ENCODE measurements at regions not wholly inside any gene's neighbourhood (a gene's known extent, or its start where the extent isn't known, plus 50 kb on each side); places are given as distances from the start of the nearest gene placed in this dataset.

DNA sequence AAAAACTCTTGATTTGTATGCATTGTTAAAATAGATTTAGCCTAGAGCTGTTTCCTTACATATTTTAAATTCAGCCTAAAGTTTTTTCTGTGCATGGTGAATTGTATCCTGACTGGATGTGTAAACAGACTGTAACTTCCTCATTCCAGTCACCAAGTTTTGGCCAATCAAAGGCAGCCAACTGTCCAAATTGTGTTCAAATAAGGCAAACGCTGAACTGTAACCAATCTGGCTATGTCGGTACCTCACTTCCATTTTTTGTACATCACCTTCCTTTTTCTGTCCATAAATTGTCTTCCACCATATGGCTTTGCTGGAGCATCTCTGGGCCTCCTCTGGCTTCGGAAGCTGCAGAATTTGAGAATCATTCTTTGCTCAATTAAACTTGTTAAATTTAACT, 1921.9 kb upstream of the SEL1L start:
- DNase-seq (ENCODE audit: low spot score), result no peak

DNA sequence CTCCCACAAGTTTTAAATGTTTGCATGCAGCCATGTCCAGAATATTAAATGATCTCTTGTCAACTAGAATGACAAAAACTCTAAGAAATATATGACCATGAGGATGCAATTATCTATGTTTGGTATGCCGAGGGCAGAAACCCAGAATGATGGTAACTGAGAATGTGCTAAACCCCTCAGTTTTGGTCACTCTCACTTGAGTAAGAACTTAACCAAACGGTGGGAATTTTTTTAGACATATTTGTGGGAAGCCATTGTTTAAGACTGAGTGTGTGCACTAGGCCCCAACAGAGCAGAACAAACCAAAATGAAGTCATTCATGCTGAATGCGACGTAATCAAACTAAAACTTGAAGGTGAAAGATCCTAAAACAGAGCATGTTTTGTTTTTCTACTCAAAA, 1927.9 kb upstream of the SEL1L start:
- no peak for DNase-seq (ENCODE audit: low spot score)

DNA sequence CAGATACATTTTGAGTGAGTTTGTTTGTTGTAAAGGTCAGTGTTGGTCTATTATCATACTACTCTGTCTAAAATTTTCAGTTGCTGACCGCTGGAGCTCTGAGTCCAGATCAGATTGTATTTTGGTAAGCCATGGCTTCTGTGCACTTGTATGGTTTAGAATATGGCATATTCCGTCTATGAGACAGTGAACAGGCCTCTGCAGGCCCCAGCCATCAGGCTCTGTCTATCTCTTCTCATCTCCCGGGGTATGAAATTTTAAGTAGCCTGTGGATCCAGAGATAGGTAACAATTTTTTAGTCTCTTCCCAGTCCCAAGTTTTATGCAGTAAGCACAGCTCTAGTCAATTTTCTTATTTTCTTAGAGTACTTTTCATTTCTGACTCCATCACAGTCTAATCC, 1929.1 kb upstream of the SEL1L start:
- DNase-seq (ENCODE audit: low spot score), result no peak

DNA sequence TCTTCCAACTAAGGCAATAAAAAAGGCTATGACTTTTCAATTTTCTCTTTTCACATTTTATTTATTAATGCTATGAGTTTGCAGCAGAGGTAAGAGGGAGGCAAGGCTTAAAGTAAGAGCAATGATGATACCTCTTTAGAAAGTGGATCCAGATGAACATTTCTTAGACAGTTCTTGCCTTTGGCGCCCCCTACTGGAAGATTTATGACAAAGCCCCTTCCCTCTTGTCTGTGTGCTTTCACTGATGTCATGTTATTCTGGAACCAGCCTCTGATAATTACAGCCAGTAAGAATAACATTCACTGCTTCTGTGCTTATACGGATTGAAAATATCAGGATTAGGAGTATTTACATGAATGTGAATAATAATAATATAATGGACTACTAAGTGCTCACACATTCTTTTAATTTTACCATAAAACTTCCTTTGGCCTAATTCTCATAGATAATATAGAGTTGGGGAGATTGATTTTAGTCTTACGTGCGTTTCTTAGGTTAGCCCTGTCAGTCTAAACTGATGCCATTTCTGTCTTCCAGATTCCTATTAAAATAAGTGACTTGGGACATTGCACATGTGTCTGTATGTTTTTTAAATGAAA, 1929.9 kb upstream of the SEL1L start:
- DNase-seq (ENCODE audit: low spot score), result peak; percentile 25

DNA sequence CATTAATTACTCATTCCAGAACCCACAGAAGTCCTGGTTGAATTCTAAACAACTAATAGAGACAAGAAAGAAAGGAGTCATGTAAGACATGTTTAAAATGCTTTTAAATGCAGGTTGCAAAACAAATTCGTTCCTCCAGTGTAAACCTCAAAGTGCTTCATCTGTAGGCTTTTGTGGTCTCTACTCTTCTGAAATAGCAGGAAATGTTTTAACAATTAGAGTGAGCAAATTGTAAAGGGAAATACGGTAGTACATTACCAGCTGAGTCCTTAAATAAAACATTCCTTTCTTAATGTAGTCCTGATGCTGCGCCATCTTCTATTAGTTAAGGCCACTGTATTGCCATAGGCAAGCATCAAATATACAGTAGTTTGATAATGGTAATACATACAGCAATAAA, 1934.2 kb upstream of the SEL1L start:
- no peak for DNase-seq (ENCODE audit: low spot score)

DNA sequence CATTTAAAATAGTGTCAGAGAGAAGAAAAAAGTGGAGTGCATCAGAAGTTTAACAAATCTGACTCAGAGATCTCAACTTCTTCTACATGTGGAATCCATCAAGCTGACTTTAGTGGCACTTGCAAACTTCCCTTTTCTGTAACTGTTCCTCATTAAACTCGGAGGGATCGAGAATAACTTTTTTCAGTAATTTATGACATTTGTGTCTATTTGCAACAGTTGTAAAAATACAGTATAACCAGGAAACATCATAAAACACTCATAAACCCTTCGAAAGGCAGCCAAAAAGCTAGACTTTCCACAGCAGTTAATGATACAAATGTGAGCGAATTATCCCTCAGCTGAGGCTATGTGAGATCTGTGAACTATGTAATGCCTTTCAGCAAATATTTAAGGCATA, 1936.8 kb upstream of the SEL1L start:
- DNase-seq (ENCODE audit: low spot score), result no peak

DNA sequence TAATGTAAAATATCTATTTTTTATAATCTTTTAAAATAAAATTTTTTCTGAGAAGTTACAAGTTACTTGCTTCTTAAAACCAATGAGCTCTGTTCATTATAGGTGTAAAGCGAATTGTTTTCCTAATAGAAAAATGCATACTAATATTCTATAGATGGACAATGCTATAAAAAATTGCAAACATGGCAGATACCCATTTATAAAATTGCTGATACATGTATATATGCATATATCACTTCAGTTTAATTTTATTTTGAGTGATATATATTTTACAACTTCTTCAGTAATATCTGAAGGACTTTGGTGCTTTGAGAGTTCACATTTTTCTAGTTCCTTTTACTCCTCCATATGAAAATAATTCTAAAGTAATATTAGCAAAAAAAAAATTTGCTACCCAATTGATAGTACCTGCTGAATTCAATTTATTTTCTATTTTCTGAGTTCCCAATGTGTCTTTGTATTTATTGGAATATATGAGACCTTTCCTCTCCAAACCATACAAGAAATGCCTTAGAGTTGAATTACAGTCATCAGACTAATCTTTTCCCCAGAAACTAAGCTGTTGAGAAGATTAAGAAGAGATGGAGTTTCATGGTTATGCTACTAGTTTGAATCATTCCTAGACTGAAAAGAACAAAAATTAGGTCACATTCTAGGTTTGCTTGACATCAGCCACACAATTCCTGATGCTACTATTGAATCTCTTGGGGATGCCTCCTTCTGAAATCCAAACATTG, 1937.5 kb upstream of the SEL1L start:
- DNase-seq (ENCODE audit: low spot score), result no peak

DNA sequence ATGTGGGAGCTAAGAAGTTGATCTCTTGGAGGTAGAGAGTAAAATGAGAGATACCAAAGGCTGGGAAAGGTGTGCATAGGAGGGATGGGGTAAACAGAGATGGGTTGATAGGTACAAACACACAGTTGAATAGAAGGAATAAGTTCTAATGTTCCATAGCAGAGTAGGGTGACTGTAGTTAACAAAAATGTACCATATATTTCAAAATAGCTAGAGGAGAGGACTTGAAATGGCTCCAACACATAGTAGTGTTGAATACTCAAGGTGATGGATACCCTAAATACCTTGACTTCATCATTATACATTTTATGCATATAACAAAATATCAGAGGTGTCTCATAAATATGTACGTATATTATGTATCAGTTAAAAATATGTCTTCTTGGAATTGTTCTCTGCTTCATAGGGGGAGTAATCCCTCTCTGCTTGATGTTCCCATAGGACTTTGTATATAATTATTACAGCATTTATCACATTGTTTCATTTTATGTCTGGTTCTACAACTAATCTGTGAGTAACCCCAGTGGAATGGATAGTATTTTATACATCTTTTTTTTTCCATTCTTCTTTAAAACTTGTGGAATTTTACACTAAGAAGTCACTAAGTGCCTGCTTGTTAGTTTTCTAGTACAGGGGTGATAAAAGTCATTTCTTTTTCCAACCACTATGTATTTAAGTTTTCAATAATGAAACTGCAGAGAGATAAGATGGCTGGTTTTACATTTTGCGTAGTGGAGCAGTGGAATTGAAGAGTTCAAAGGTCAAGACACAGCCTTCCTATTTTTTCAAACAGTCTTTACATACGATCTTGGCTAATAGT, 1940.0 kb upstream of the SEL1L start:
- no peak for DNase-seq (ENCODE audit: low spot score)

DNA sequence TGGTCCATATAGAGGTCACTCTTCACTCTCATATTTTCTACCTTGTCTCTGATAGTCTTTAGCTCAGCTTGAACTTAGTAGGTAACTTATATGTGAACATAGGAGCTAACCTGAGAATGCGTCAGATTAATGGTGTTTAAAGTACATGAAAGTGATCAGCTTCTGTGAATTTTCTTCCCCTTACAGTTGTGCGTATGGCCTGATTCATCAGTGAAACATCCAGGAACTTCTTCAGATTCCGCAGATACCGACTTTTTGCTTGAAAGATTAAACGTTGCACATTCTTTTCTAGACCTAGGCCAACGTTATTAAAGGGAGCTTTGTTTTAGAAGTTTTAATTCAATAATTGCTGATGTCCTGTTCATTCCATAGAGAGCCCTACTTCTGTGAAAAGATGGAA, 1945.1 kb upstream of the SEL1L start:
- no peak for DNase-seq (ENCODE audit: low spot score)

DNA sequence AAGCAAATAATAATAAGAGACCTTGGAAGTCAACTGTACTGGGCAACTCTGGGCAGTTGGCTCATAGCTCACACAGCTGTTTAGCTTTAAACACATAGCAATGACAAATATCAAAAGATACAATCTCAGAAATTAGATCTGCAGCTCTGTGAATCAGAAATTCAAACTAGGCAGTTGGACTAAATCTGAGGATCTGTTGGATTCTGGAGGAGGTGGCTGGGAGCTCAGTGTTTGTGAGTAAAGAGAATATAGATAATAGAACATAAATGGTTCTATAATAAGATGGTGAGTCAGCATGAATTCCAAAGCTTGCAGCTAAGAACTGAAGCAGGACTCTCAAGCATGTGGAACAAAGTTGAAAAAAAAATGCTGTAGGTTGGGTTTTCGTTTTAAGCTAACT, 1949.4 kb upstream of the SEL1L start:
- no peak for DNase-seq (ENCODE audit: low spot score)

DNA sequence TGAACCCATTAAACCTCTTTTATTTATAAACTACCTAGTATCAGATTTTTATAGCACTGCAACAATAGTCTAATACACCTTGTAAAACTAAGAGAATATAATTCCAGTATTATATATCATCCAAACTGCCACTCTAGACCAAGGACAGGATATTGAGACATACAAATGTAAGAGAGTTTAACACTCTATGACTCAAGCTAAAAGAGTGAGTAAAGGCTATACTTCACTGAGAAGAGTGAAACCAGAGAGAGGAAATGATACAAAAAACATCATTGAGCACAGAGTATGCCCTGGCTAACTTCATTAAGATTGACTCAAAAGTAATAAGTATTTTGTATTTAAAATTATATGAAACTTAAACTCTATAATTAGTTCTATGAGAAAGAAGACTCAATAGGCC, 1951.9 kb upstream of the SEL1L start:
- DNase-seq (ENCODE audit: low spot score), result no peak

DNA sequence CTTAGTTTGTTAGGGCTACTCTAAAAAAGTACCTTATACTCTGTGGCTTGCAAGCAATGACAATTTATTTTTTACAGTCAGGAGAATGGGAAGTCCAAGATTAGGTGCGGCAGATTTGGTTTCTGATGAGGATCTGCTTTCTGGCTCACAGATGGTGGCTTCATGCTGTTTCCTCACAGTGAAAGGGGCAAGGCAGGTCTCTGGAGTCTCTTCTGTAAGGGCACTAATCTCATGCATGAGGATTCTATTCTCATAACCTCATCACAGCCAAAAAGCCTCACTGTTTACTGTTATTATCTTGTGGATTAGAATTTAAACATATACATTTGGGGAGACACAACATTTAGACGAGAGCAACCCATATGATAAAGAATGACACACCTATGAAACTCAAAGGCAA, 1957.4 kb upstream of the SEL1L start:
- no peak for DNase-seq (ENCODE audit: low spot score)

DNA sequence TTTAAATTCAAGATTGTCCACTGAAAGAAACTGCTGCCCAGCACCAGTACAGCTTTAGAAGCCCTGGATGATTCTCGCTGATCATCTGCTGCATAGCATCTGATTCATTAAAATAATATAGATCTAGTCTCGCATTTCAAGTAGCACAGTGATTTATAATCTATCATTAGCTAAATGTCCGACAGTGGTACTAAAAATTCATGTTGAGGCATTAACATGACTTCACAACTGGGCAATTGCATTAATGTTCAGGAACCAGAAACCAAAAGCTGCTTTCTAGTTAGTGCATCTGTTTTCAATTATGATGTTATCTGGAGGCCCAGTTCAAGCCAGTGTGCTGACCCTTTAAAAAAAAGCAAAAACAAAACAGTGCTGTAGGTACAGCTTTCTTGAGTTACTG, 1987.2 kb upstream of the SEL1L start:
- DNase-seq (ENCODE audit: low spot score), result no peak

DNA sequence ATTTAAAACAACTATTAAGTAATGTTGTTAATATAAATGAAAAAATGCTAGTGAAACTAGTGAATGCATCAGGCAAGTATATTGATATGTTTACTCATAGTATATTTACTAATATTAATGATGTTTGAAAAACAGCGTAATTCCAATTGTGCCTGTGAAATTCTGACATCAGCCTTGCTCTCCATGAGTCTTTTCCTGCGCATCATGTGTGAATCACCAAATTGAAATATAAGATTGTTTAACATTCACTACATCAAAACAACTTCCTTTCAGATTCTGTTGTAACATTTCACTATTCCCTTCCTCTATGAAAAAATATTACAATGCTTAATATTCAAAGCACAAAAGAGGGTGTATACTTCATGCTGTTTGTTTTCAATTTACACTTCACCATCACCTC, 1995.9 kb upstream of the SEL1L start:
- no peak for DNase-seq (ENCODE audit: low spot score)

DNA sequence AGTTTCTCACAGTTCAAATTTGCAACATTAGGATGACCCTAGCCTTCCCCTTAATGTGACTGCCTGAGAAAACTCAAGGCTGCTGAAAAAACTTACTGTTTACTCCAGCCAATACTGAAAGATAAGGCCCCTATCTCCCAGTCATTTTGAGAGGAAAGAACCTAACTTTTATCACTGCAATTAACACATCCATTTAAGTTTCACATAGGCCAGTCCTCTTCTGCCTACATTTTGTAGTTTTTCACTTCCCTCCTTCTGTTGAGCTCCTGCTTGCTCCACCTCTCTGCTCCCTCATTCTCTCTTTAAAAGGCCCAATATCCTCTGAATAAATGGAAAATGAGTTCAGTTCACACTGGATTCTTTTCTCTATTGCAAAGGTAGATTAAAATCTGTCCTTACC, 1996.2 kb upstream of the FLRT2 start:
- no peak for DNase-seq (ENCODE audit: low spot score)

DNA sequence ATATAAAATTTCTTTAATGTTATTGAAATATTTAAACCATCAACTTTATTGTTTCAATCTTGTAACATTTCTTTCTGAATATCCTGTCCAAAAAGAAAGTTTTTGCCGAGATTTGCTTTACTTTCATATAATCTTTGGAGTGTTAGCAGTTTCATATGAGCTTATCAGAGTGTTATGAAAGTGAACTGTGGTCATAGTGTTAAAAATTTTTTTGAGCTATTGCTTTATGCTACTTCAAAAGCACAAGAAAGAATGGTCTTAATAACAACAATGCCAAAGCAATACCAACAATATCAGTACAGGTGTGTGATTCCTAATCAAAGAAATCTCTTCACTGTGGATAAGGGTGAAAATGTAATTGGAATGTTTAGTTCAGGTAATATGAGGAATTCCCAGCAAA, 1994.9 kb upstream of the FLRT2 start:
- no peak for DNase-seq (ENCODE audit: low spot score)

DNA sequence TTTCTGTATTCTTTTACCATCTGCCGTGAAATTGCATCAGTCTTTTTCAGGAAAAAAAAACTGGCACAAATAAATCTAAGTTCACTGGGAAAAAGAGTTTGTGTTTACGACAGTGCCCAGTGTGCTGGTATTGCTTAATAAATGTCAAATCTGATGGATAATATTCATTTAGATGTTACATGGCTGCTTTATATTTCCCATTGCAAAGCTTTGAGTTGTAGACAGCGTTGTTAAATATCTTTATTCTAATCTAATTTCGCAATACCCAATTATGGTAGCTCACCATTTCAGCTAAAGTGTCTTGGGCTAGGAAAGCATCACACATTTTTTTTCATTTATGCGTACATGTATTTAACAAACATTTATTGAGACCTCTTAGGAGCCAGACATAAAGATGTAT, 1994.5 kb upstream of the FLRT2 start:
- DNase-seq (ENCODE audit: low spot score), result no peak

DNA sequence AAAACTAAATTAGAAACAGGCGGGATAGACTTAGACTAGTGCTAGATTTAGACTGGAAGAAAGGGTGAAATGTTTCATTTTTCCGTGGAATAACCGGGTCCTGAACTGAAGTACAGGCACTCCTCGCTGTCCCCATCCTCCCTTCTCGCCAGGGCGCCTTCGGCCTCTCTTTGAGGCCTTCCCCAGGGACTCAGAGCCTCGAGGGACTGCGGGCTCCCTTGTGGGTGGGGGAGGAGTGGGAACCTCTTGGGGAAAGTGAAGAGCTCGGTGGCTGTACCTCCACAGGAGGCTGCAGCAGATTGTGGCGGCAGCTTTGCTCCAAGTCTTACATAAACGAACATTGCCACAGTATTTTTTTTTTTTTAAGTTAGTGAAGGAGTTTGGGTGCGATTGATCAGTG, 1988.8 kb upstream of the FLRT2 start:
- no peak for DNase-seq (ENCODE audit: low spot score)

DNA sequence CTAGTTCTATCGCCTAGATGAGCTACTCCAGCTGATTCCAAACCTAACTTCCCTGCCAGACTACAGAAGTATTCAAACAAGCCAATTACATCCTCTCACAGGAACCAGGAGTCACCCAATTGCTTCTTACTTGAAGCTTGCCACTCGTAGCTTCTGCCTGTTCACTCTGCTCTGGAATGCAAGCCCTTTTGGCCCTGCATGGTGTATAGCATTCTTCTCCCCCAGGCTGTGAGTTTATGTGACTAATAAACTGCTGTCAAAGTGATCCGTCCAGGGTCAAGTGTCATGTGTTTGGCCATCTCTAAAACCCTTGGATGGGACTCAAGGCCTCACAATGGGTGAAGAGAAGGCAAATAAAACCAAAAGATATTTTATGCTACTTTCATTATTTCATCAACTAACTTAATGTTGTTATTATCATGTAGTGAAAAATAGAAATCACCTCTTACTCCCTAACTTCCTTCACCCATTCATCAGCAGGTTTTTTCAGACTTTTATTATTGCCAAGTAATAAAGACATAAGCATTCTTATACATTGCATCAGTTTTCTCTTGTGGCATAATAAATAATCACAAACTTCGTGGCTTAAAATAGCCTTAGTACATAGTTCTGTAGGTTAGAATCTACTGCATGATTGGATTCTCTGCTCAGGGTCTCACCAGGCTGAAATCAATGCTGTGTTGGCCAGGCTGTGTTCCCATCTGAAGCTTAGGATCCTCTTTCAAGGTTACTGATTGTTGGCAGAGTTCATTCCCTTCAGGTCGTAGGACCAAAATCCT, 1981.7 kb upstream of the FLRT2 start:
- no peak for DNase-seq (ENCODE audit: low spot score)

DNA sequence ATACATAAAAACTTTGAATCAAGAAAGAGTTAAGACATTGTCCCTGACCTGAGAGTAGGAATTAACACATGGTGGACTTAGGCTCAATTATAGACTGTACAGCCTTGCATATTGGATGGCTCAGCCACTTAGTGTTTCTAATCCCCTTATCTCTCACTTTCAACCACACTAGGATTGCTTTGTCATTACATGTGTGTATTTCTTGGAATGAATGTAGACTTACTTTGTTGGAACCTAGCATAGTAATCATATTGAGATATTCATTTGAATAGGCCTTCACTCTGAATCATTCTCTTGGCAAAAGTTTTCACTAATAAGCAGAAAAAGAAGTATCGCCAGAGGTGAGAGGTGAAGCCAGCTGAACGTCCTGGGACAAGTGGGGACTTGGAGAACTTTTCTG, 1973.9 kb upstream of the FLRT2 start:
- DNase-seq (ENCODE audit: low spot score), result no peak

DNA sequence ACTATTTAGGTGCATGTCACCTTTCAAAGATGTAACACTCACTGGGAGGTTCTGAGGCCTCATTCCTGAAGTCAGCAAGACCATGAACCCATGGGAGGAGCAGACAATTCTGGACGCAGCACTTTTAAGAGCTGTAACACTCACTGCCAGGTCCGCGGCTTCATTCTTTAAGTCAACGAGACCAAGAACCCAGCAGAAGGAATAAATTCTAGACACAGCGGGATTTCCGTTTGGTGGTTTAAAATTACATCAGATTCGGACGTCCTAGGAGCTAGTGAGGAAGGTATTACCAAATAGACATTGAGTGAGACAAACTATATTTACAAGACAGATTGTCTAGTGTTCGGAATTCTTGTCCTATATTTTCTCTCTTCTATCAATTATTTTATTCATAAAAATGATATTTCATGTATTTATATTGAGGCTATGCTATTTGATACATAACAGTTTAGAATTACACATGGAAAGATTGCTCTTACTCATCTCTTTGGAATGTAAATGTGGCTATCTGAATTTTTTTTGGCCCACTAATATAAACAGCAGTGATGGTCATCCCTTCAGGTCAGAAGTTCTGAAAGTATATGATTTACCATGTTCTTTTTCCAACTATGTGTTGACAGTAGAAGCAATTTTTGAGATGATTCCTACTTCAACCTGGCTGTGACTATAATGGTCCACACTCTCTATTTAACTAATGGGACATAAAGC, 1973.0 kb upstream of the FLRT2 start:
- no peak for DNase-seq (ENCODE audit: low spot score)

DNA sequence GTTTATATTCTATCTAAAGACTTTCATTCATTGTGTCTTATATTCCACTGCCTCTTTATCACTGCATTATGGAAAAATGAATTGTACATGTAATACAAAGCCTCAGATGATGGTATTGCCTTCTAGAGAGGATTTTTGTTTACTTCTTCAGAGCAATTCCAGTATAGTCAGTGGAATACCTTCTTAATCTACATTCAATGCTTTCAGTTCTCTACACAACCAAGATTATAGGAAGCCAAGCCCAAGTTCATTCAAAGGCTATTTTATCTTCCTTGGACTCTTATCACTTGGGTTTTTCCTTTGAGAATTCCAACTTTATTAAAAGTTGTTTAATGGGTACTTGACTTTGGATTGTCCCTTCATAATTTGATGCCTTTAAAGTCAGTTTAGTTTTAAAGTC, 1971.0 kb upstream of the FLRT2 start:
- DNase-seq (ENCODE audit: low spot score), result no peak

Measured in hematopoietic multipotent progenitor cell treated with erythropoietin and hydrocortisone succinate and interleukin-3 and kit ligand, for 15 days (in vitro differentiated cells).